Activated CD8-positive, alpha-beta T cell treated with anti-CD3 and anti-CD28 coated beads, Interleukin-2, amount 10 ng/mL, durations not matched to agents 7 days and 5 days (primary cell): ENCODE measurements at regions not wholly inside any gene's neighbourhood (a gene's known extent, or its start where the extent isn't known, plus 50 kb on each side); places are given as distances from the start of the nearest gene placed in this dataset.

ENCODE experiments used
- ATAC-seq: fragments of 150-1000 bp; cut with Tn5 transposase; one replicate; pipeline ENCODE4 v1.10.0; 2021; ENCODE audit warnings: moderate library complexity
- CTCF ChIA-PET: fragments of 350-600 bp; sonication (Branson Sonifier 250); formaldehyde crosslinking; loops from one replicate; lab custom pipeline; 2021; ENCODE audit warnings: antibody characterized with exemption; lab: Charles Lee
- POLR2A ChIA-PET: fragments of 350-600 bp; sonication (Branson Sonifier 250); formaldehyde crosslinking; loops from one replicate; lab custom pipeline; 2021; ENCODE audit warnings: antibody characterized with exemption; lab: Charles Lee
- DNase-seq: peaks from one replicate; pipeline ENCODE4 v3.0.0-alpha.2; 2020
- H3K27ac Mint-ChIP-seq: one replicate; pipeline ENCODE4 v1.8.0; 2021; ENCODE audit warnings: mild to moderate bottlenecking, mixed read lengths
- H3K27me3 Mint-ChIP-seq: one replicate; pipeline ENCODE4 v1.8.0; 2021; ENCODE audit warnings: low read depth, mixed read lengths
- H3K36me3 Mint-ChIP-seq: one replicate; pipeline ENCODE4 v1.8.0; 2021; ENCODE audit warnings: low read depth, mixed read lengths
- H3K4me1 Mint-ChIP-seq: one replicate; pipeline ENCODE4 v1.8.0; 2021; ENCODE audit warnings: low read depth, mixed read lengths
- H3K4me3 Mint-ChIP-seq: one replicate; pipeline ENCODE4 v1.8.0; 2021; ENCODE audit warnings: mild to moderate bottlenecking, mixed read lengths
- H3K9me3 Mint-ChIP-seq: one replicate; pipeline ENCODE4 v1.8.0; 2022; ENCODE audit warnings: mixed read lengths; ENCODE audit not compliant: insufficient read depth

DNA sequence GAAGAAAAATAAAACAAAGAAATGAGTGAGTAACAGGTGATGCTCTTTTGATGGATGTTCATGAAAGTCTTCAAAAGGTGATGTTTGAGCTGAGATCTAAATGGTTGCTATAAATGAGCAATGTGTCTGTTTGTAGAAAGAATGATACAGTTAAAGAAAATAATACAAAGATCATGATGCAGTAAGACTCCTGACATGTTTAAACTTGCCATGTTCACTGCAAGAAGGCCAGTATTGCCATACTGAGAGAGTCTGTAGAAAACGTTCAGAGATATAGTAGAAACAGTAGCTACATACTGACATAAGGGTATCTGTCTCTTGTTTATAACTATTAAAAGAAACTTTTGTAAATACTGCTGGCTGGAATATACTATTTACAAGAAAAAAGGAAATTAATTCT lies 1609.2 kb upstream of the ACO1 start:
- Mint-ChIP-seq H3K27me3 (no peaks in the 10 kb centered on the region), H3K4me3 (no peak overlapping the region), H3K36me3 (no peaks in the 10 kb centered on the region), H3K27ac (no peak overlapping the region), H3K4me1 (no peaks in the 10 kb centered on the region), H3K9me3 (no peaks in the 10 kb centered on the region)
- POLR2A ChIA-PET = no interaction called here
- CTCF ChIA-PET = no interaction called here
- ATAC-seq (no peak), DNase-seq (no peak)

DNA sequence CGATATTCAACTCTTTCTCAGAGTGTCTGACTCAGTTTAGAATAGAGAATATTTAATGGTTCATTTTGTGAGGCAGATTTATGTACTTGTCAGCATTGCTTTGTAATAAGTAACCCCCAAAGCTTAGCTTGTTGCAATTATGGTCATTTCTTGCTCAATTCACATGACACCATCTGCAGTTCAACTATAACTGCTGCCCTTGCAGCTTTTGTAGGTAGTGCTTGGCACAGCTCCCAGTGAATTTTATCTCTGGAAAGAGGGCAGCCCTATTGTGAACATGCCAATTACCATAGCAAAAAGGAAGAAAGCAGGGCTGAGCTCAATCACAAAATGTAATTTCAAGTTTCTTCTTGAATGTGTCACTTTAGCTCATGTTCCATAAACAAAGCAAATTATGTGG lies 1587.7 kb upstream of the ACO1 start:
- Mint-ChIP-seq H3K36me3 (no peaks in the 10 kb centered on the region), H3K4me3 (no peak overlapping the region), H3K4me1 (no peaks in the 10 kb centered on the region), H3K9me3 (no peaks in the 10 kb centered on the region), H3K27ac (no peak overlapping the region), H3K27me3 (no peaks in the 10 kb centered on the region)
- DNase-seq = no peak
- POLR2A ChIA-PET = no interaction called here
- CTCF ChIA-PET = no interaction called here
- no peak for ATAC-seq

DNA sequence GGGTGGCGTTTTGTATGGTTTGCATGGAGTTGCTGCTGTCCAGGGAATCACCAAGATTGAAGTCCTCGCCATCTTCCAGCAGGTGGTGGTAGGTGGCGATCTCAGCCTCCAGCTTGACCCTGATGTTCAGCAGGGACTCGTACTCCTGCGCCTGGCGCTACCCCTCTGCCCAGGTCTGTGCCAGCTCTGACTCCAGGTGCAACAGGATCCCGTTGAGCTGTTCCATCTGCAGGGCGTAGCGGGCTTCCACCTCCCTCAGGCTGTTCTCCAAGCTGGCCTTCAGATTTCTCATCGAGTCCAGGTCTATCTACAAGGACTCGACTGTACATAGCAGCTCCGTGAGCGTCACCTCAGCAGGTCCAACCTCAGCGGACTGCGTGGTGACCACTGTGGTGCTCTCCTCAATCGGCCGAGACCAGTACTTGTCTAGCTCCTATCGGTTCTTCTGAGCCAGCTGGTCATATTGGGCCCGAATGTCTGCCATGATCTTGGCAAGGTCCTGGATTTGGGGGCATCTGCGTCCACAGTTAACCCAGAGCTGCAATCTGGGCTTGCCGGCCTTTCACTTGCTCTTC lies 1584.8 kb upstream of the ACO1 start:
- H3K4me3 Mint-ChIP-seq = no peak overlapping the region
- H3K4me1 Mint-ChIP-seq = no peaks in the 10 kb centered on the region
- H3K27me3 Mint-ChIP-seq = no peaks in the 10 kb centered on the region
- ATAC-seq (no peak), DNase-seq (no peak)
- H3K9me3 Mint-ChIP-seq = no peaks in the 10 kb centered on the region
- ChIA-PET POLR2A (no interaction called here), CTCF (no interaction called here)
- no peak overlapping the region for H3K27ac Mint-ChIP-seq
- H3K36me3 Mint-ChIP-seq = no peaks in the 10 kb centered on the region

DNA sequence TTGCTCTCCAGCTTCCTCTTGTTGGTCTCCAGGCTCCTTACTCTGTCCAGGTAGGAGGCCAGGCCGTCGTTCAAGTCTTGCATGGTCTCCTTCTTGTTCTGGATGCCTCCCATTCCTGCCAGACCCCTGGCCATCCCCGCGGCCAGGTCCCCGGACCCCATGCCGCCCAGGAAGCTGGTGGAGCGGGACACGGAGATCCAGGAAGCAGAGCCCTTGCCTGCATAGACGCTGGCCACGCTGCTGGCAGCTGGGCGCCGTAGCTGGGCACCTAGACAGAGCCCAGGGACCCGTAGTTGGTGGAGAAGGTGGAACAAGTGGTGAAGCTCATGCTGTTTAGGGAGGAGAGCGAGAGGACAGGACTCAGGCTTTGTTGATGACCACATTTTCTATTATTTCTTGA lies 1584.0 kb upstream of the ACO1 start:
- no peak overlapping the region for H3K27ac Mint-ChIP-seq
- ATAC-seq (no peak), DNase-seq (no peak)
- H3K4me3 Mint-ChIP-seq = no peak overlapping the region
- H3K9me3 Mint-ChIP-seq = no peaks in the 10 kb centered on the region
- no peaks in the 10 kb centered on the region for H3K4me1 Mint-ChIP-seq
- no peaks in the 10 kb centered on the region for H3K36me3 Mint-ChIP-seq
- CTCF ChIA-PET = no interaction called here
- POLR2A ChIA-PET = no interaction called here
- H3K27me3 Mint-ChIP-seq = no peaks in the 10 kb centered on the region

DNA sequence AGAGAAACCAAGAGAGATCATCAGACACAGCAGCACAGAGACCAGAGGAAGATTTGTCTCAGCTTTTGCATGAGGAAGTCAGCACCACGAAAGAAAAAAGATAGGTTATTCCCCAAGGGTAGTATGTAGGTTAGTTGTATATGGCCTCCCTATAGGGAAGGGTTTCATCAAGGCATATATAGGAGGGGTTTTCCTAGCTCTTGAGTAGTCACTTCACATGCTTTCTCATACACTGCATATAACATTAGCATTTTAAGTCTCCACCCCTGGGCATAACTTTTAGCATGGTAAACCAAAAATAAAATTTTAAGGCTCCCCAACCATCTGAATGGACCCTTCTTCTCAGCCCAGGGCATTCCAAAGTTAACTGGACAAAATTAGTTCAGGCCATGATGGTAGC lies 1571.6 kb upstream of the ACO1 start:
- CTCF ChIA-PET = no interaction called here

DNA sequence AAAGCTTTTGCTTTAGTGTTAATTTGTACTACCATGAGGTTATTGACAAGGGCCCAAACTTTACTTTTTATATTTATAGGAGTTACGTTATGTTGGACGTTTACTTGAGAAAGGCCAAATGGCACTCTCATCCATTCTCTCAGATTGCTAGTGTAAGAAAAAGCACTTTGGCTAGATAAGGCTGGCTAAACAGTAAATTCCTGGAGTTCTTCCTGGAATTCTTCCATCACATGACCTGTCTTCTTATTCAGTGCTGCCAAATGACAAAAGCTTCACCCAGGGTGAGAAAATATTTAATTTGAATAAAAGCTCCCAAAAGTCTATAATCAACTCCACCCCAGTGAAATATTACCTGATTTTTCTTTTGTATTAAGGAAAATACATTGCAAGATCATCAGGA lies 1568.9 kb upstream of the ACO1 start:
- DNase-seq = no peak
- Mint-ChIP-seq H3K27me3 (no peaks in the 10 kb centered on the region), H3K9me3 (no peaks in the 10 kb centered on the region), H3K4me1 (no peaks in the 10 kb centered on the region), H3K36me3 (no peaks in the 10 kb centered on the region), H3K27ac (no peak overlapping the region), H3K4me3 (no peak overlapping the region)
- ChIA-PET CTCF (no interaction called here), POLR2A (no interaction called here)
- ATAC-seq = no peak

More for the DNA sequence above, 1571.6 kb upstream of the ACO1 start:
- H3K4me3 Mint-ChIP-seq = no peak overlapping the region
- H3K27me3 Mint-ChIP-seq = no peaks in the 10 kb centered on the region
- ATAC-seq (no peak), DNase-seq (no peak)
- POLR2A ChIA-PET = no interaction called here
- H3K4me1 Mint-ChIP-seq = no peaks in the 10 kb centered on the region
- no peak overlapping the region for H3K27ac Mint-ChIP-seq
- H3K9me3 Mint-ChIP-seq = no peaks in the 10 kb centered on the region
- H3K36me3 Mint-ChIP-seq = no peaks in the 10 kb centered on the region

DNA sequence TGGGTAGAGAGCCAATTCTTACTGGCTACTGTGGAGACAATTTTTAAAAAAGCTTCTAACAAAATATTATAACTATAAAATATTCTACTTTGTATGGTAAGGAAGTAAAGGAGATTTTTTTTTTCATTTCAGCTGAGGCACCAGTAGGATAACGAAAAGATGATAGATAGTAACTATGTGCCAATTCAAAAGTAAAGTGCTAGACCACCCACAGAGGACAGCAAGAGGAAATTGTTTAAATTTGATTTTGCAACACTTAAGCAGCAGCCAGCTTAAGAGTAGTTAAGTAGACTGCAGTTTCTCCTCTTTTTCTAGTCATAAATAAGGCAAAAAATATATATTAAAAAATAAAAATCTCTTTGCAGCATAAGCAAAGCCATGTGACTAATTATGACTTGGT lies 1539.3 kb upstream of the ACO1 start:
- H3K27ac Mint-ChIP-seq = no peak overlapping the region
- POLR2A ChIA-PET = no interaction called here
- no peaks in the 10 kb centered on the region for H3K4me1 Mint-ChIP-seq
- no peaks in the 10 kb centered on the region for H3K27me3 Mint-ChIP-seq
- H3K36me3 Mint-ChIP-seq = no peaks in the 10 kb centered on the region
- DNase-seq (no peak), ATAC-seq (no peak)
- H3K4me3 Mint-ChIP-seq = no peak overlapping the region
- CTCF ChIA-PET = no interaction called here
- H3K9me3 Mint-ChIP-seq = no peaks in the 10 kb centered on the region

DNA sequence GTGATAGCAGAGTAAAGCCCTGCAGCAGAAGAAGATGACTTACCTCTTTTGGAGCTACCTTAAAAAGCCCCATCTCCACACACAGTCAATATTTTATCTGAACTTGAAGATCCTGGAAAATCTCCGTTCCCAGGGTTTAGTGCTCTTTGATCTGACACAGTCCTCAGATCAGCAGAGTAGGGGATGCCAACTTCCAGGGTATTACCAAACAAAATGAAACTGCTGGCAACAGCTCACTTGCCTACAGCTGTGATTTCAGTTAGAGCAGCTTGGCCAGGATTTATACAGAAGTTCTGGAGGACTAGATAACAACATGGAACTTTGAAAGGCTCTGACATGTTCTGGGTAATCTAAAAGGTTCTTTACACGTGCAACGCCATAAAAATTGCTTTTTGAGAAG lies 1537.8 kb upstream of the ACO1 start:
- POLR2A ChIA-PET = no interaction called here
- Mint-ChIP-seq H3K4me1 (no peaks in the 10 kb centered on the region), H3K27me3 (no peaks in the 10 kb centered on the region), H3K9me3 (no peaks in the 10 kb centered on the region), H3K27ac (no peak overlapping the region), H3K36me3 (no peaks in the 10 kb centered on the region), H3K4me3 (no peak overlapping the region)
- CTCF ChIA-PET = no interaction called here
- DNase-seq = no peak
- no peak for ATAC-seq

DNA sequence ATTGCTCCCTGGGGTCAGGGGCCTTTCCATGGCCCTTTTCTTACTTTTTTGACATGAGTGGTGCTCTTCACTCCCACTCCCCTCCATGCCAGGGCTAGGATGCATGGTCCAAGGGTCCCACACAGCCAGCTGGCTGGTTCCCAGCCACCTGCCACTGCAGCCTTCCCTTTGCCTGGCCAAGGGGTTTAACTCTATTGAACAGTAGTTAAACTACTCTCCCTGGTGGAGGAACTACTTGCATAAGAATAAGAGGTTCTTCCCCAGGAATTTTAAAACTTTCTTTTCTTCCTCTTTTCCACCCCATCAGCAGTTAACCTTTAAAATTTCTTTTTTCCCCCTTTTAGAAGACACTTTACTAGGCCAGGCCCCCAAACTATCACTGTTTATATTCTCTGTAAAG lies 1532.8 kb upstream of the ACO1 start:
- Mint-ChIP-seq H3K4me3 (no peak overlapping the region), H3K27ac (no peak overlapping the region), H3K27me3 (no peaks in the 10 kb centered on the region), H3K9me3 (no peaks in the 10 kb centered on the region), H3K4me1 (no peaks in the 10 kb centered on the region), H3K36me3 (no peaks in the 10 kb centered on the region)
- DNase-seq (no peak), ATAC-seq (no peak)
- ChIA-PET CTCF (no interaction called here), POLR2A (no interaction called here)

DNA sequence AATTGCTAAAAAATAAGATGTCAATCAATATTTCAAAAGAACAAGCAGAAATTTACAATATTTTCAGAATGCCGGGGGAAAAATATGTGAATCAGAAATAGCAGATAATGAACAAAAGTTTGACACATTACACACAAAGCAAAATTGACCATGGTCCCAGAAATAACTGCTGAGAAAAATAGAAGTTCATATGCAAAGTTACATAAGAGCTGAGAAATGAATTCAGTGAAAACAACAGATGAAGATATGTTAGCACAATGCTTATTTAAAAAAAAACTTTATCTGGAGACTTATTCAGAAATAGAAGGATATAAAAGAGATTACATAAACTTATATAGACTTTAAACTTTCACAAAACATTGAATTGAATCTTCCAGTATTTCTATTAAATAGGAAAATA lies 1483.7 kb upstream of the ACO1 start:
- Mint-ChIP-seq H3K4me3 (no peak overlapping the region), H3K27ac (no peak overlapping the region), H3K36me3 (no peaks in the 10 kb centered on the region), H3K27me3 (no peaks in the 10 kb centered on the region), H3K4me1 (no peaks in the 10 kb centered on the region), H3K9me3 (no peaks in the 10 kb centered on the region)
- CTCF ChIA-PET = no interaction called here
- DNase-seq (no peak), ATAC-seq (no peak)
- POLR2A ChIA-PET = no interaction called here

DNA sequence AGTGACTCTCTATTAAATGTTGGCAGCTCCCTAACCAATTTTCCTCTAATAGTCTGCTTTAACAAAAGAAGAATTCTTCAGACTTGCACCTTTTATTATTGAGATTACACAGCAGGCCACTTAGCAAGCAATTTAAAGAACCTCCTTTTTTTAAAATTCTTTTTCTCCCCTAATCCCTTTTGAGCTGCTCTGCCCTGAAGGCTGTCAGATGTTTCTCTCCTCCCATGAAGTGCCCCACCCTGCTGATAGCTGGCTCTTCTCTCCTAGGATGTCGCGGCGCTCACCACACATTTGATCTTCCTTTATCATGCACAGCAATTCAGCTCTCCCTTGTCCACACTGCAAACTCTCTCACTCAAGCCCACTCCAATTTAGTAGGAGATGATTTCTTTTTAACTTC lies 1471.1 kb upstream of the ACO1 start:
- no peaks in the 10 kb centered on the region for H3K4me1 Mint-ChIP-seq
- no peak for DNase-seq
- no peak for ATAC-seq
- POLR2A ChIA-PET = no interaction called here
- H3K27ac Mint-ChIP-seq = no peak overlapping the region
- H3K4me3 Mint-ChIP-seq = no peak overlapping the region
- H3K27me3 Mint-ChIP-seq = no peaks in the 10 kb centered on the region
- H3K36me3 Mint-ChIP-seq = no peaks in the 10 kb centered on the region
- CTCF ChIA-PET = no interaction called here
- no peaks in the 10 kb centered on the region for H3K9me3 Mint-ChIP-seq

DNA sequence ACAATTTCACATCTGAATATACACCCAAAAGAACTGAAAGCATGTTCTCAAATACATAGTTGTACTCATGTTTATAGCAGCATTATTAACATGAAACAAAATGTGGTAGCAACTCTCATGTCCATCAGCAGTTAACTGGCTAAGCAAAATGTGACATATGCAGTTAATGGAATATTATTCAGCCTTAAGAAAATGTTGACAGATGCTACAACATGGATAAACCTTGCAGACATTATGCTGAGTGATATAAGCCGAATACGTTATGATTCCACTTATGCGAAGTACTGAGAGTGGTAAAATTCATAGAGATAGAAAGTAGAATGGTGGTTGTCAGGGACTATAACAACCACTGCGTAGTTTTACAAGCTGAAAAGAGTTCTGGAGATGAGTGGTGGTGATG lies 1469.0 kb upstream of the ACO1 start:
- no peak overlapping the region for H3K27ac Mint-ChIP-seq
- ChIA-PET POLR2A (no interaction called here), CTCF (no interaction called here)
- H3K27me3 Mint-ChIP-seq = no peaks in the 10 kb centered on the region
- no peak overlapping the region for H3K4me3 Mint-ChIP-seq
- ATAC-seq (no peak), DNase-seq (no peak)
- H3K36me3 Mint-ChIP-seq = no peaks in the 10 kb centered on the region
- no peaks in the 10 kb centered on the region for H3K9me3 Mint-ChIP-seq
- H3K4me1 Mint-ChIP-seq = no peaks in the 10 kb centered on the region

DNA sequence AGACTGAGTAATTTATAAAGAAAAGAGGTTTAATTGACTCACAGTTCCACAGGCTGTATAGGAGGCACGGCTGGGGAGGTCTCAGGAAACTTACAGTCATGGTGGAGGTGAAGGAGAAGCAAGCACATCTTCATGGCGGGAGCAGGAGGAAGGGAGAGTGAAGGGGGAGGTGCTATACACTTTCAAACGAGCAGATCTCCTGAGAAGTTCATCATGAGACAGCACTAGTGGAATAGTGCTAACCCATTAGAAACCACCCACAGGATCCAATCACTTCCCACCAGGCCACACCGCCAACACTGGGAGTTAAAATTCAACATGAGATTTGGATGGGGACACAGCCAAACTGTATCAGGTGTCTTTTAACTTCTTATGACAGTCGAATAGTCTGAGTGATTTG lies 1459.3 kb upstream of the ACO1 start:
- Mint-ChIP-seq H3K4me1 (no peaks in the 10 kb centered on the region), H3K27me3 (no peaks in the 10 kb centered on the region), H3K9me3 (no peaks in the 10 kb centered on the region), H3K27ac (no peak overlapping the region), H3K36me3 (no peaks in the 10 kb centered on the region), H3K4me3 (no peak overlapping the region)
- POLR2A ChIA-PET = no interaction called here
- no peak for DNase-seq
- CTCF ChIA-PET = no interaction called here
- ATAC-seq = no peak
